ENCODE measurements at regions not wholly inside any gene's neighbourhood (a gene's known extent, or its start where the extent isn't known, plus 50 kb on each side); places are given as distances from the start of the nearest gene placed in this dataset.
A peak's percentile ranks its signal among the peaks of the same experiment; 100 is the strongest.
"Not testable (repeated sequence)": the region's sequence is repeated elsewhere in the genome, so short reads cannot be mapped to it uniquely, and the experiment has no call there.

- DNase-seq (ENCODE audit: low read depth in 1 of 2, low spot score in 2 of 2), result no peak
- Histone ChIP-seq H3K27ac (no peak overlapping the region), H3K9me3 (replicated peaks) (no peaks in the 10 kb centered on the region), H3K4me1 (replicated peaks) (peaks cover 16% of the 10 kb centered on the region), H3K36me3 (no peaks in the 10 kb centered on the region), H3K27me3 (replicated peaks) (peaks cover 11% of the 10 kb centered on the region), H3K4me3 (no peak overlapping the region)
Observed at GRCh38 chr10:8304861-8305260, 250.4 kb downstream of the GATA3 start.

- Histone ChIP-seq H3K27ac (peak overlapping the region; percentile 20), H3K4me1 (replicated peaks) (peaks cover 16% of the 10 kb centered on the region), H3K4me3 (no peak overlapping the region), H3K27me3 (replicated peaks) (peaks cover 8% of the 10 kb centered on the region), H3K9me3 (replicated peaks) (no peaks in the 10 kb centered on the region), H3K36me3 (no peaks in the 10 kb centered on the region)
- peak; percentile 67 to 70 for DNase-seq (ENCODE audit: low read depth in 1 of 2, low spot score in 2 of 2)
Observed at GRCh38 chr10:8305876-8306652, 251.6 kb downstream of the GATA3 start.

GRCh38 chr10:8306685-8307364 lies 252.3 kb downstream of the GATA3 start:
- peaks cover 16% of the 10 kb centered on the region for H3K4me1 ChIP-seq (replicated peaks)
- no peak for DNase-seq (ENCODE audit: low read depth in 1 of 2, low spot score in 2 of 2)
- no peaks in the 10 kb centered on the region for H3K36me3 ChIP-seq
- H3K4me3 ChIP-seq, result no peak overlapping the region
- H3K9me3 ChIP-seq (replicated peaks), result no peaks in the 10 kb centered on the region
- peak overlapping the region; percentile 20 for H3K27ac ChIP-seq
- peaks cover 4% of the 10 kb centered on the region for H3K27me3 ChIP-seq (replicated peaks)

GRCh38 chr10:8310930-8311329 lies 256.4 kb downstream of the GATA3 start:
- Histone ChIP-seq H3K36me3 (no peaks in the 10 kb centered on the region), H3K4me3 (no peak overlapping the region), H3K4me1 (replicated peaks) (peaks cover 13% of the 10 kb centered on the region), H3K9me3 (replicated peaks) (no peaks in the 10 kb centered on the region), H3K27me3 (replicated peaks) (peaks cover 4% of the 10 kb centered on the region), H3K27ac (no peak overlapping the region)
- no peak for DNase-seq (ENCODE audit: low read depth in 1 of 2, low spot score in 2 of 2)

GRCh38 chr10:8311526-8312070 lies 257.1 kb downstream of the GATA3 start:
- Histone ChIP-seq H3K27me3 (replicated peaks) (peaks cover 4% of the 10 kb centered on the region), H3K4me3 (no peak overlapping the region), H3K4me1 (replicated peaks) (peaks cover 7% of the 10 kb centered on the region), H3K36me3 (no peaks in the 10 kb centered on the region), H3K9me3 (replicated peaks) (no peaks in the 10 kb centered on the region), H3K27ac (no peak overlapping the region)
- DNase-seq (ENCODE audit: low read depth in 1 of 2, low spot score in 2 of 2), result no peak

- Histone ChIP-seq H3K36me3 (no peaks in the 10 kb centered on the region), H3K9me3 (replicated peaks) (no peaks in the 10 kb centered on the region), H3K27ac (no peak overlapping the region), H3K4me3 (no peak overlapping the region), H3K4me1 (replicated peaks) (peaks cover 2% of the 10 kb centered on the region; the same call in 1 of the 2 replicates), H3K27me3 (replicated peaks) (peaks cover 4% of the 10 kb centered on the region)
- DNase-seq (ENCODE audit: low read depth in 1 of 2, low spot score in 2 of 2), result no peak
Observed at GRCh38 chr10:8312079-8312478, 257.6 kb downstream of the GATA3 start.

- H3K4me3 ChIP-seq, result no peak overlapping the region
- no peak overlapping the region for H3K27ac ChIP-seq
- H3K36me3 ChIP-seq, result no peaks in the 10 kb centered on the region
- H3K27me3 ChIP-seq (replicated peaks), result peaks cover 4% of the 10 kb centered on the region
- H3K9me3 ChIP-seq (replicated peaks), result no peaks in the 10 kb centered on the region
- DNase-seq (ENCODE audit: low read depth in 1 of 2, low spot score in 2 of 2), result no peak
- no peaks in the 10 kb centered on the region for H3K4me1 ChIP-seq (replicated peaks)
Observed at GRCh38 chr10:8312781-8313180, 258.3 kb downstream of the GATA3 start.

GRCh38 chr10:8314486-8314885 lies 260.0 kb downstream of the GATA3 start:
- Histone ChIP-seq H3K4me3 (no peak overlapping the region), H3K4me1 (replicated peaks) (no peaks in the 10 kb centered on the region), H3K9me3 (replicated peaks) (no peaks in the 10 kb centered on the region), H3K27ac (no peak overlapping the region), H3K27me3 (replicated peaks) (peaks cover 4% of the 10 kb centered on the region), H3K36me3 (no peaks in the 10 kb centered on the region)
- DNase-seq (ENCODE audit: low read depth in 1 of 2, low spot score in 2 of 2), result no peak

GRCh38 chr10:8315619-8316021 lies 261.1 kb downstream of the GATA3 start:
- no peak for DNase-seq (ENCODE audit: low read depth in 1 of 2, low spot score in 2 of 2)
- no peaks in the 10 kb centered on the region for H3K36me3 ChIP-seq
- H3K27me3 ChIP-seq (replicated peaks), result peaks cover 4% of the 10 kb centered on the region
- H3K4me3 ChIP-seq, result no peak overlapping the region
- H3K27ac ChIP-seq, result no peak overlapping the region
- H3K4me1 ChIP-seq (replicated peaks), result no peaks in the 10 kb centered on the region
- no peaks in the 10 kb centered on the region for H3K9me3 ChIP-seq (replicated peaks)

- H3K27ac ChIP-seq, result no peak overlapping the region
- no peak for DNase-seq (ENCODE audit: low read depth in 1 of 2, low spot score in 2 of 2)
- H3K4me3 ChIP-seq, result no peak overlapping the region
- no peaks in the 10 kb centered on the region for H3K9me3 ChIP-seq (replicated peaks)
- H3K4me1 ChIP-seq (replicated peaks), result no peaks in the 10 kb centered on the region
- H3K27me3 ChIP-seq (replicated peaks), result peaks cover 4% of the 10 kb centered on the region
- no peaks in the 10 kb centered on the region for H3K36me3 ChIP-seq
Observed at GRCh38 chr10:8316284-8316683, 261.8 kb downstream of the GATA3 start.

GRCh38 chr10:8318429-8318828 lies 263.9 kb downstream of the GATA3 start:
- H3K4me3 ChIP-seq, result not testable (repeated sequence)

GRCh38 chr10:8318956-8319355 lies 264.5 kb downstream of the GATA3 start:
- H3K4me3 ChIP-seq, result no peak overlapping the region
- H3K27me3 ChIP-seq (replicated peaks), result no peaks in the 10 kb centered on the region
- H3K9me3 ChIP-seq (replicated peaks), result no peaks in the 10 kb centered on the region
- DNase-seq (ENCODE audit: low read depth in 1 of 2, low spot score in 2 of 2), result no peak
- no peak overlapping the region for H3K27ac ChIP-seq
- H3K4me1 ChIP-seq (replicated peaks), result no peaks in the 10 kb centered on the region
- H3K36me3 ChIP-seq, result no peaks in the 10 kb centered on the region

More at GRCh38 chr10:8318429-8318828, 263.9 kb downstream of the GATA3 start:
- not testable (repeated sequence) for H3K4me1 ChIP-seq (replicated peaks); H3K36me3 ChIP-seq; H3K27me3 ChIP-seq (replicated peaks); H3K9me3 ChIP-seq (replicated peaks); H3K27ac ChIP-seq; DNase-seq (ENCODE audit: low read depth in 1 of 2, low spot score in 2 of 2)

- Histone ChIP-seq H3K36me3 (no peaks in the 10 kb centered on the region), H3K4me3 (no peak overlapping the region), H3K9me3 (replicated peaks) (no peaks in the 10 kb centered on the region), H3K4me1 (replicated peaks) (no peaks in the 10 kb centered on the region), H3K27me3 (replicated peaks) (no peaks in the 10 kb centered on the region), H3K27ac (no peak overlapping the region)
- DNase-seq (ENCODE audit: low read depth in 1 of 2, low spot score in 2 of 2), result no peak
Observed at GRCh38 chr10:8319704-8320103, 265.2 kb downstream of the GATA3 start.

- no peaks in the 10 kb centered on the region for H3K36me3 ChIP-seq
- no peak overlapping the region for H3K4me3 ChIP-seq
- H3K4me1 ChIP-seq (replicated peaks), result no peaks in the 10 kb centered on the region
- peaks cover 6% of the 10 kb centered on the region; the same call in 1 of the 2 replicates for H3K27me3 ChIP-seq (replicated peaks)
- DNase-seq (ENCODE audit: low read depth in 1 of 2, low spot score in 2 of 2), result no peak
- H3K27ac ChIP-seq, result no peak overlapping the region
- H3K9me3 ChIP-seq (replicated peaks), result no peaks in the 10 kb centered on the region
Observed at GRCh38 chr10:8321990-8322389, 267.5 kb downstream of the GATA3 start.
